ENCODE measurements at regions not wholly inside any gene's neighbourhood (a gene's known extent, or its start where the extent isn't known, plus 50 kb on each side); places are given as distances from the start of the nearest gene placed in this dataset.

- no peak for DNase-seq
Measured at GRCh38 chrY:13168257-13168656, 263.6 kb downstream of the DDX3Y start.
